Hematopoietic multipotent progenitor cell treated with erythropoietin and hydrocortisone succinate and interleukin-3 and kit ligand, for 8 days (in vitro differentiated cells): ENCODE measurements at regions not wholly inside any gene's neighbourhood (a gene's known extent, or its start where the extent isn't known, plus 50 kb on each side); places are given as distances from the start of the nearest gene placed in this dataset.

Source experiments
- DNase-seq: peaks from one replicate; pipeline ENCODE4 v3.0.0-alpha.2; 2015

- no peak for DNase-seq
Observed at GRCh38 chr1:56416495-56416894, 162.9 kb downstream of the PLPP3 start.

- no peak for DNase-seq
Observed at GRCh38 chr1:56415720-56416119, 163.6 kb downstream of the PLPP3 start.

- no peak for DNase-seq
Observed at GRCh38 chr1:56415258-56415657, 164.1 kb downstream of the PLPP3 start.

GRCh38 chr1:56414728-56415224 is 164.6 kb downstream of the PLPP3 start:
- no peak for DNase-seq

GRCh38 chr1:56413671-56414199 is 165.6 kb downstream of the PLPP3 start:
- no peak for DNase-seq

- no peak for DNase-seq
Observed at GRCh38 chr1:56411484-56412180, 167.7 kb downstream of the PLPP3 start.

GRCh38 chr1:56411021-56411420 is 168.3 kb downstream of the PLPP3 start:
- DNase-seq, result no peak

GRCh38 chr1:56410405-56410804 is 169.0 kb downstream of the PLPP3 start:
- DNase-seq, result no peak

GRCh38 chr1:56409112-56409691 is 170.2 kb downstream of the PLPP3 start:
- DNase-seq, result no peak

- no peak for DNase-seq
Observed at GRCh38 chr1:56406821-56407220, 172.5 kb downstream of the PLPP3 start.

GRCh38 chr1:56404561-56405030 is 174.8 kb downstream of the PLPP3 start:
- DNase-seq, result no peak

GRCh38 chr1:56404066-56404465 is 175.3 kb downstream of the PLPP3 start:
- DNase-seq, result no peak

GRCh38 chr1:56403321-56403720 is 176.0 kb downstream of the PLPP3 start:
- DNase-seq, result no peak

- DNase-seq, result no peak
Observed at GRCh38 chr1:56401191-56401590, 178.2 kb downstream of the PLPP3 start.

- no peak for DNase-seq
Observed at GRCh38 chr1:56400526-56400925, 178.8 kb downstream of the PLPP3 start.

- no peak for DNase-seq
Observed at GRCh38 chr1:56399795-56400194, 179.6 kb downstream of the PLPP3 start.

GRCh38 chr1:56399326-56399725 is 180.0 kb downstream of the PLPP3 start:
- no peak for DNase-seq

- DNase-seq, result no peak
Observed at GRCh38 chr1:56397811-56398231, 181.5 kb downstream of the PLPP3 start.

GRCh38 chr1:56397409-56397808 is 182.0 kb downstream of the PLPP3 start:
- no peak for DNase-seq

GRCh38 chr1:56396581-56396980 is 182.8 kb downstream of the PLPP3 start:
- no peak for DNase-seq

- no peak for DNase-seq
Observed at GRCh38 chr1:56395776-56396175, 183.6 kb downstream of the PLPP3 start.

- no peak for DNase-seq
Observed at GRCh38 chr1:56394298-56394697, 185.1 kb downstream of the PLPP3 start.

- no peak for DNase-seq
Observed at GRCh38 chr1:56390934-56391731, 188.2 kb downstream of the PLPP3 start.
